Brain microvascular endothelial cell (primary cell): ENCODE measurements at regions not wholly inside any gene's neighbourhood (a gene's known extent, or its start where the extent isn't known, plus 50 kb on each side); places are given as distances from the start of the nearest gene placed in this dataset.
"Not testable (repeated sequence)": the region's sequence is repeated elsewhere in the genome, so short reads cannot be mapped to it uniquely, and the experiment has no call there.

Experiments
- DNase-seq: peaks from one replicate; pipeline ENCODE4 v3.0.0-alpha.2; 2020
- H3K27ac ChIP-seq: fragments of 250-450 bp; sonication (Bioruptor Pico); 2 replicates; pipeline ENCODE4 v1.5.1; 2020; ENCODE audit warnings: mild to moderate bottlenecking, moderate library complexity
- H3K27me3 ChIP-seq: fragments of 250-450 bp; sonication (Bioruptor Pico); replicated peaks from 2 replicates; pipeline ENCODE4 v1.5.1; 2020; ENCODE audit warnings: mild to moderate bottlenecking
- H3K36me3 ChIP-seq: fragments of 250-450 bp; sonication (Bioruptor Pico); replicated peaks from 2 replicates; pipeline ENCODE4 v1.5.1; 2020; ENCODE audit warnings: mild to moderate bottlenecking
- H3K4me3 ChIP-seq: 2 replicates; pipeline ENCODE4 v1.5.1; 2011; ENCODE audit warnings: low read depth, mild to moderate bottlenecking, control low read depth, low read length, moderate library complexity
- CTCF ChIP-seq: IDR thresholded peaks from 2 replicates; pipeline ENCODE4 v1.5.1; 2011; ENCODE audit warnings: low read depth, mild to moderate bottlenecking, moderate library complexity, low read length, control low read depth, inconsistent platforms; ENCODE audit errors: missing control alignments
- in situ Hi-C: cut with HindIII; loops from 2 replicates; pipeline ENCODE4 v1.10.0; 2017; ENCODE audit warnings: low sequenced_read_pairs, low pct_ligation_motif_present

GRCh38 chr20:40880729-40881109, 147.9 kb upstream of the TOP1 start:
- no peak overlapping the region for H3K4me3 ChIP-seq
- in situ Hi-C loops = no loop called here

GRCh38 chr20:40882152-40882551, 146.5 kb upstream of the TOP1 start:
- DNase-seq = no peak
- no peak for TF ChIP-seq CTCF
- no peak overlapping the region for H3K4me3 ChIP-seq
- no peaks in the 10 kb centered on the region for H3K27me3 ChIP-seq
- H3K27ac ChIP-seq = no peak overlapping the region
- no peaks in the 10 kb centered on the region for H3K36me3 ChIP-seq
- in situ Hi-C loops = no loop called here

More at GRCh38 chr20:40880729-40881109, 147.9 kb upstream of the TOP1 start:
- DNase-seq = no peak
- TF ChIP-seq CTCF = no peak
- no peaks in the 10 kb centered on the region for H3K36me3 ChIP-seq
- no peaks in the 10 kb centered on the region for H3K27me3 ChIP-seq
- H3K27ac ChIP-seq = no peak overlapping the region

- in situ Hi-C loops = no loop called here
- Histone ChIP-seq H3K36me3 (no peaks in the 10 kb centered on the region), H3K27me3 (no peaks in the 10 kb centered on the region), H3K4me3 (no peak overlapping the region), H3K27ac (no peak overlapping the region)
- DNase-seq = no peak
- no peak for TF ChIP-seq CTCF
Measured at GRCh38 chr20:40883097-40883496, 145.5 kb upstream of the TOP1 start.

- Histone ChIP-seq H3K27me3 (no peaks in the 10 kb centered on the region), H3K36me3 (no peaks in the 10 kb centered on the region), H3K27ac (no peak overlapping the region), H3K4me3 (no peak overlapping the region)
- no peak for TF ChIP-seq CTCF
- in situ Hi-C loops = no loop called here
- no peak for DNase-seq
Measured at GRCh38 chr20:40887105-40887504, 141.5 kb upstream of the TOP1 start.

- H3K4me3 ChIP-seq, H3K36me3 ChIP-seq, H3K27me3 ChIP-seq, in situ Hi-C loops, H3K27ac ChIP-seq, DNase-seq: not testable (repeated sequence)
Measured at GRCh38 chr20:40889266-40889665, 139.4 kb upstream of the TOP1 start.

- no peak for TF ChIP-seq CTCF
- no peak overlapping the region for H3K27ac ChIP-seq
- no peaks in the 10 kb centered on the region for H3K27me3 ChIP-seq
- H3K36me3 ChIP-seq = no peaks in the 10 kb centered on the region
- no peak for DNase-seq
- in situ Hi-C loops = no loop called here
- no peak overlapping the region for H3K4me3 ChIP-seq
Measured at GRCh38 chr20:40890181-40890580, 138.4 kb upstream of the TOP1 start.

GRCh38 chr20:40890635-40891034, 138.0 kb upstream of the TOP1 start:
- Histone ChIP-seq H3K27ac (no peak overlapping the region), H3K4me3 (no peak overlapping the region), H3K27me3 (no peaks in the 10 kb centered on the region), H3K36me3 (no peaks in the 10 kb centered on the region)
- in situ Hi-C loops = no loop called here
- DNase-seq = no peak
- TF ChIP-seq CTCF = no peak
